Activated CD8-positive, alpha-beta T cell treated with anti-CD3 and anti-CD28 coated beads for 36 hours (primary cell): ENCODE measurements at regions not wholly inside any gene's neighbourhood (a gene's known extent, or its start where the extent isn't known, plus 50 kb on each side); places are given as distances from the start of the nearest gene placed in this dataset.

ENCODE experiments used
- ATAC-seq: fragments of 200-7000 bp; cut with Tn5 transposase; one replicate; pipeline ENCODE4 v1.10.0; 2021; ENCODE audit warnings: mild to moderate bottlenecking, moderate library complexity
- CTCF ChIA-PET: fragments of 350-600 bp; sonication (Branson Sonifier 250); formaldehyde crosslinking; loops from one replicate; lab custom pipeline; 2021; ENCODE audit warnings: antibody characterized with exemption; lab: Charles Lee
- POLR2A ChIA-PET: fragments of 350-600 bp; sonication (Branson Sonifier 250); formaldehyde crosslinking; loops from one replicate; lab custom pipeline; 2021; ENCODE audit warnings: antibody characterized with exemption; lab: Charles Lee
- DNase-seq: peaks from one replicate; pipeline ENCODE4 v3.0.0-alpha.2; 2020
- H3K27ac Mint-ChIP-seq: one replicate; pipeline ENCODE4 v1.8.0; 2021; ENCODE audit warnings: mild to moderate bottlenecking, mixed read lengths
- H3K27me3 Mint-ChIP-seq: one replicate; pipeline ENCODE4 v1.8.0; 2021; ENCODE audit warnings: mixed read lengths
- H3K36me3 Mint-ChIP-seq: one replicate; pipeline ENCODE4 v1.8.0; 2021; ENCODE audit warnings: low read depth, mixed read lengths
- H3K4me1 Mint-ChIP-seq: one replicate; pipeline ENCODE4 v1.8.0; 2021; ENCODE audit warnings: low read depth, mixed read lengths
- H3K4me3 Mint-ChIP-seq: one replicate; pipeline ENCODE4 v1.8.0; 2021; ENCODE audit warnings: mild to moderate bottlenecking, moderate library complexity, mixed read lengths
- H3K9me3 Mint-ChIP-seq: one replicate; pipeline ENCODE4 v1.8.0; 2021; ENCODE audit warnings: mixed read lengths
- CTCF ChIP-seq: fragments of 200-600 bp; IDR thresholded peaks from one replicate; pipeline ENCODE4 v1.8.0; 2022; ENCODE audit warnings: antibody characterized with exemption, mild to moderate bottlenecking
- intact Hi-C: fragments of 100-400 bp; cut with micrococcal nuclease; formaldehyde crosslinking; loops from one replicate; pipeline ENCODE4 v1.10.0; 2022

- DNase-seq (no peak), ATAC-seq (no peak)
- H3K4me1 Mint-ChIP-seq: no peaks in the 10 kb centered on the region
- no peaks in the 10 kb centered on the region for H3K9me3 Mint-ChIP-seq
- no peak overlapping the region for H3K27ac Mint-ChIP-seq
- intact Hi-C loops: no loop called here
- no peaks in the 10 kb centered on the region for H3K36me3 Mint-ChIP-seq
- H3K27me3 Mint-ChIP-seq: peaks cover 1% of the 10 kb centered on the region
- no peak overlapping the region for H3K4me3 Mint-ChIP-seq
- CTCF ChIA-PET: no interaction called here
- POLR2A ChIA-PET: no interaction called here
- no peak for TF ChIP-seq CTCF
Observed at GRCh38 chr3:35484929-35485530, 154.3 kb upstream of the ARPP21 start.

GRCh38 chr3:35486295-35486694 lies 153.0 kb upstream of the ARPP21 start:
- ChIA-PET POLR2A (no interaction called here), CTCF (no interaction called here)
- H3K9me3 Mint-ChIP-seq: no peaks in the 10 kb centered on the region
- no peak for ATAC-seq
- no peak for TF ChIP-seq CTCF
- H3K4me3 Mint-ChIP-seq: no peak overlapping the region
- no peak for DNase-seq
- no peaks in the 10 kb centered on the region for H3K4me1 Mint-ChIP-seq
- H3K36me3 Mint-ChIP-seq: no peaks in the 10 kb centered on the region
- H3K27me3 Mint-ChIP-seq: peaks cover 1% of the 10 kb centered on the region
- H3K27ac Mint-ChIP-seq: no peak overlapping the region
- intact Hi-C loops: no loop called here

GRCh38 chr3:35487376-35487775 lies 151.9 kb upstream of the ARPP21 start:
- H3K4me3 Mint-ChIP-seq: no peak overlapping the region
- no peak for TF ChIP-seq CTCF
- H3K36me3 Mint-ChIP-seq: no peaks in the 10 kb centered on the region
- DNase-seq (no peak), ATAC-seq (no peak)
- H3K27ac Mint-ChIP-seq: no peak overlapping the region
- ChIA-PET CTCF (no interaction called here), POLR2A (no interaction called here)
- no peaks in the 10 kb centered on the region for H3K4me1 Mint-ChIP-seq
- no peaks in the 10 kb centered on the region for H3K9me3 Mint-ChIP-seq
- peaks cover 1% of the 10 kb centered on the region for H3K27me3 Mint-ChIP-seq
- intact Hi-C loops: no loop called here

DNA sequence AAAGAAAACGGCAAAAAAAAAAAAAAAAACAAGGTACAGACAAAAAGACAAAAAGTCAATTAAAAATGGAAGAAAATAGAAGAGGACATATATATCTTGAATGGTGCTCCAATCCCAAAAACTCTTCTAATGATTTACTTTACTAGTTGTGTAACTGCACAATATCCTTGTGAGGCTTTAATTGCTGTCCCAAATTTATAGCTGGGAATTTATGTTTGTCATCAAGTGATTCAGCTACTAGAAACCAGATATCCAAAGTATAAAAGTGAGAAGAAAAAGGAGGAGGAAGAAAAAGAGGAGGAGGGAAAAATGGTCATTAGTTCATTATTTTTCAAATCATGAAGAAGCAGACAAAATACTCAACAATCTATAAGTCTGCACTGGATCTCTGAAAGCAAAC lies 150.8 kb upstream of the ARPP21 start:
- intact Hi-C loops: no loop called here
- Mint-ChIP-seq H3K36me3 (no peaks in the 10 kb centered on the region), H3K4me1 (no peaks in the 10 kb centered on the region), H3K4me3 (no peak overlapping the region), H3K27me3 (peaks cover 1% of the 10 kb centered on the region), H3K27ac (no peak overlapping the region), H3K9me3 (no peaks in the 10 kb centered on the region)
- DNase-seq (no peak), ATAC-seq (no peak)
- POLR2A ChIA-PET: no interaction called here
- TF ChIP-seq CTCF: no peak
- CTCF ChIA-PET: no interaction called here

DNA sequence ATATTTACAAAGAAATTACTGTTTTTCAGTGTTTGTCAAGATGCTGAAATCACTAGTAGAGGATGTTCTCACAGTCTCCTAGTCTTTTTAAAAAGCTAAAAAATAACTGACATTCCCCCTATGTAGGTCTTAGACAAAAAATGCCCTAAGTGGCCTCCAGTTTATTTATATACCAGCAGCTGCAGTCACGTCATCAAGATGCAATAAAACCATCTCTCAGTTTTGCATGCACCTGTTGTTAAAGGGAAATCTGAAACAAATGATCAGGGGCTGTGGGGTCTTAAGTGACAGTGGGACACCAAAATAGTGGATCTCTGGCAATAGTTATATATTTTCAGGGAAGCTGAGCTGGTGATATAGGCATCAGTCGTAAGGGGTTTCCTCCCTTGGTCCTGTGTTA lies 146.5 kb upstream of the ARPP21 start:
- Mint-ChIP-seq H3K36me3 (no peaks in the 10 kb centered on the region), H3K4me3 (no peak overlapping the region), H3K4me1 (no peaks in the 10 kb centered on the region), H3K27me3 (no peaks in the 10 kb centered on the region), H3K27ac (no peak overlapping the region), H3K9me3 (peaks cover 1% of the 10 kb centered on the region)
- no peak for DNase-seq
- intact Hi-C loops: no loop called here
- ATAC-seq: no peak
- ChIA-PET CTCF (no interaction called here), POLR2A (no interaction called here)
- no peak for TF ChIP-seq CTCF
